AG04449 (cell line): ENCODE measurements at regions not wholly inside any gene's neighbourhood (a gene's known extent, or its start where the extent isn't known, plus 50 kb on each side); places are given as distances from the start of the nearest gene placed in this dataset.

Source experiments
- CTCF ChIA-PET: fragments of 350-600 bp; formaldehyde crosslinking; extraction: SDS; loops from one replicate; lab custom pipeline; 2021; ENCODE audit warnings: antibody characterized with exemption; lab: Yijun Ruan, JAX
- POLR2A ChIA-PET: fragments of 400-600, 350-600 bp; formaldehyde crosslinking; extraction: SDS; loops from one replicate; lab custom pipeline; 2020; ENCODE audit warnings: antibody characterized with exemption, inconsistent platforms; lab: Yijun Ruan, JAX
- DNase-seq: peaks from one replicate; pipeline ENCODE4 v3.0.0-alpha.2; 2010; ENCODE audit warnings: low read depth, low spot score
- H3K4me3 ChIP-seq: 2 replicates; pipeline ENCODE4 v1.5.1; 2011; ENCODE audit warnings: low read depth, mild to moderate bottlenecking, control low read depth, low read length
- CTCF ChIP-seq: IDR thresholded peaks from one replicate; pipeline ENCODE4 v1.5.1; 2011; ENCODE audit warnings: mild to moderate bottlenecking, moderate library complexity, low read length, control low read depth, inconsistent platforms; ENCODE audit not compliant: insufficient read depth; ENCODE audit errors: missing control alignments

DNA sequence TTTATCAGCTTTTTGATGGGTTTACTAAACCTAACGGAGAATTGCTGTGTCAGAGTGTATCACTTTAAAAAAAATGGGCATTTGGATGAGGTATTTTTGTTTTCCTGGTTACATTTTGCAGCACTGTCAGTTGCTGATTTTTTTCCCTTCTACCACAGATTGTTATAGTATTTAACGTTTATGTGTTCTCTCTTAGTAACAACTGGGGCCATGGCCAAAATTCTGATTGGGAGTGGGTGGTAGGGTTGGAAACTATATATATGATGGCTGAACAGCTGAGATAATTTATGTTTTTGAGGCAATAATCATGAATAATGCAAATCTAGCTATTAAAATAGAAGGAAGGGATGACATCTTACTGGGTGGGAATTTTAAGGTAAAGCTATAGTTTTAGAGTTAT, 229.4 kb upstream of the SUCLG2 start:
- TF ChIP-seq CTCF: no peak
- ChIA-PET CTCF (no interaction called here), POLR2A (no interaction called here)
- no peak overlapping the region for H3K4me3 ChIP-seq
- no peak for DNase-seq

DNA sequence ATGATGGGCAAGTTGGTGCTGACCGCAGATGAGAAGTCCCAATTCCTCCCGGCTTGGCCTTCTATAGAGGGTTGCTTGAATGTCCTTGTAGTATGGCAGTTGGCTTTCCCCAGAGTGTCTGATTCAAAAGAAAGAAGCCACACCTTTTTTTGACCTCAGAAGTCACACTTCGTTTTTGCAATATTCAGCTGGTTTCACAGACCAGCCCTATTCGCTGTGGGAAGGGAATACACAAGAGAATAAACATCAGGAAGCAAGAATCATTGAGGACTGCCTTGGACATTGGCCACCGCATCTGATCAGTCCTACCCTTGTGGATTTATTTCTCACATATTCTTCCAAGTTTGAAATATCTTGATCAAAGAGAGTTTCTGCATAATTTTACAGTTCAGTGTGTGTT, 228.6 kb upstream of the SUCLG2 start:
- DNase-seq: no peak
- CTCF ChIA-PET: no interaction called here
- POLR2A ChIA-PET: no interaction called here
- no peak for TF ChIP-seq CTCF
- H3K4me3 ChIP-seq: no peak overlapping the region

DNA sequence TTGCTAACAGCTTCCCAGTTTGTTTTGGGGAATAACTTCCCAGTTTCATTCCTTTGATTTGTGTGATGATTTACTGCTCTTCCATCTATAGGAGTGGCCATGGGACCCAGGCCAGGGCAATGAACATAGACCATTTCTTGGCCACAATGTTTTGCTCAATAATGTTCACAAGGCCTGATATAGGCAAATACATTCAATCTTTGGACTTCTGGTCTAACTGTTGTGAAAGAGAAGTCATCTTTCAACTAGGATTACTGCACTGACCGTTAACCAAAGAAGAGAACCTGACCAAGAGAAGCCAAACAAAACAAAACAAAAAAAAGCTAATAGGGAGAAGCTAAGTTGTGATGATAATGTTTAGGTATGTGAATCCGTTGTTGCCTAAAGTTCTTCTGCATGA, 221.8 kb upstream of the SUCLG2 start:
- ChIA-PET POLR2A (no interaction called here), CTCF (no interaction called here)
- H3K4me3 ChIP-seq: no peak overlapping the region
- no peak for TF ChIP-seq CTCF
- no peak for DNase-seq

DNA sequence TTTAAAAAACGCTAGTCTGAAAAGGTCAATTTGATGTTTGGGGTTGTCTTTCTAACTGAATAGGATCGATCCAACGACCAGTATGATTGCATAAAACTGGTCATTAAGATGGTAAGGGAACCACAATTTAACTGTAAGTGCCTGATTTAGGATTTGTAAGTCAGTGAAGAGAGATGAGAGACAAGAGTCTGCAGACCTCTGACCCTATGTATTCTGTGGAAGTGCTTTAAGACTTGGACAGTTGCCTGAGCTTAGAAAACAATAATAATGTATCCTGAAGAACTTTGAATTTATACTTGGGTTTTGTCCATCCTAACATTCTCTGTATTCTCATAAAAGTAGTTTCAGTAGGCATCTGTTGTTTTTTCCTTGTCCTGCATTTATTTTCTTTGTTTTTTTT, 221.4 kb upstream of the SUCLG2 start:
- POLR2A ChIA-PET: no interaction called here
- TF ChIP-seq CTCF: no peak
- H3K4me3 ChIP-seq: no peak overlapping the region
- DNase-seq: no peak
- CTCF ChIA-PET: no interaction called here

DNA sequence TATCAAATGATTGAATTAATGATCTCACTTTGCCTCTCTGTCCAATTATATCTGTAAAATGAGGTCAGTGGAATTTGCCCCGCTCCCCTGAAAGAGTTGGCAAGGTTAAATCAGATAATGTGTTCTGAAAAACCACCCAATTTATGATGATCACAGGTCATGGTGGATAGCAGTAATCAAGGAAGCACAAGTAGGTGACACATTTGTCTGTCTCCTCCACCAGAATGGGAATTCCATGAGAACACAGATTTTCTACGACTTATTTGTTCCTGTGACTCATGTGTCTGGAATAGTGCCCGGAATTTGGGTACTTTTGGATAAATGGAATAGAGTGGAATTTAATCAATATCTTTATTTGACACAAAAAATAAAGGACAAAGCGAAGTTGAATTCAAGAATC, 220.9 kb upstream of the SUCLG2 start:
- no peak for DNase-seq
- no peak for TF ChIP-seq CTCF
- POLR2A ChIA-PET: no interaction called here
- CTCF ChIA-PET: no interaction called here
- no peak overlapping the region for H3K4me3 ChIP-seq

GRCh38 chr3:67870477-67870876, 216.1 kb upstream of the SUCLG2 start:
- H3K4me3 ChIP-seq: no peak overlapping the region
- no peak for TF ChIP-seq CTCF
- CTCF ChIA-PET: no interaction called here
- DNase-seq: no peak
- POLR2A ChIA-PET: no interaction called here
